ENCODE measurements at regions not wholly inside any gene's neighbourhood (a gene's known extent, or its start where the extent isn't known, plus 50 kb on each side); places are given as distances from the start of the nearest gene placed in this dataset.
"Not testable (repeated sequence)": the region's sequence is repeated elsewhere in the genome, so short reads cannot be mapped to it uniquely, and the experiment has no call there.

DNA sequence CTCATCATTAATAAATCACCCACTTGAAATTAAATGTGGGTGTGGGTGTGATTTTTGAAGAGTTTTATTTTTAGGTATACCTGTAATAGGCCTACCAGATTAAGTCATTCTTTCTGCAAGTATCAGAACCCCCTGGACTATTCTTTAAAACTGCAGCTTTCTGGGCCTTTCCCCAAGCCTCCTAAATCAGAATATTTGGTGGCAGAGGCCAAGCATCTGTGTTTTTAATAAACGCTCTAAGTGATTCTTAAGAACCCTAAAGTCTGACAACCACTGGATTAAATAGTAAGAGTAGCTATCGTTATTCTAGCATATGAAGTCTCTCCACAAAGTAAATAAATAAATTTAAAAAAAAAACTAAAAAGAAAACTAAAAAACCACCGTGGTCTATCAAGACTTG, 703.0 kb upstream of the NRP1 start:
- Histone ChIP-seq H3K14ac (ENCODE audit: low read length) (no peak overlapping the region), H2BK5ac (ENCODE audit: low read depth, low read length, poor library complexity) (no peak overlapping the region), H3K79me1 (ENCODE audit: low read length) (no peaks in the 10 kb centered on the region), H3K79me2 (ENCODE audit: control insufficient read depth, insufficient read depth, low read length, poor library complexity) (no peaks in the 10 kb centered on the region), H4K91ac (ENCODE audit: low read depth, low read length) (no peak overlapping the region), H3K4me3 (ENCODE audit: low read depth, low read length) (no peak overlapping the region), H3K4me2 (ENCODE audit: low read length) (no peak overlapping the region), H3K4ac (ENCODE audit: low read depth, low read length) (no peak overlapping the region), H3K9ac (ENCODE audit: low read length) (no peak overlapping the region), H2AK5ac (ENCODE audit: low read length) (no peak overlapping the region), H4K12ac (ENCODE audit: low read depth, low read length) (no peak overlapping the region), H3K27ac (ENCODE audit: low read depth, low read length) (no peak overlapping the region), H3K27me3 (ENCODE audit: insufficient read depth, low read length) (no peaks in the 10 kb centered on the region), H3K9me3 (ENCODE audit: insufficient read depth, low read depth, low read length) (no peaks in the 10 kb centered on the region), H3K4me1 (ENCODE audit: control insufficient read depth in 1 of 2, insufficient read depth in 2 of 2, low read length in 2 of 2) (no peaks in the 10 kb centered on the region), H3K23ac (ENCODE audit: low read length) (no peak overlapping the region), H2AFZ (ENCODE audit: insufficient read depth, low read length, poor library complexity) (no peak overlapping the region), H4K8ac (ENCODE audit: low read depth, low read length) (no peak overlapping the region), H3K36me3 (ENCODE audit: control insufficient read depth in 1 of 2, insufficient read depth in 2 of 2, low read length in 2 of 2) (no peaks in the 10 kb centered on the region), H3K18ac (ENCODE audit: low read length) (no peak overlapping the region), H2BK12ac (ENCODE audit: low read length) (no peak overlapping the region), H2BK120ac (ENCODE audit: insufficient read depth, low read length, poor library complexity) (no peak overlapping the region)
- no peak for DNase-seq
- no CpG with 5 or more reads among the region's 3 CpGs for WGBS (ENCODE audit: extremely low coverage, insufficient coverage, insufficient read length)

GRCh38 chr10:34035241-34035790, 700.8 kb upstream of the NRP1 start:
- H4K8ac ChIP-seq (ENCODE audit: low read depth, low read length); H3K27ac ChIP-seq (ENCODE audit: low read depth, low read length); H2BK120ac ChIP-seq (ENCODE audit: insufficient read depth, low read length, poor library complexity); H3K4ac ChIP-seq (ENCODE audit: low read depth, low read length); H3K23ac ChIP-seq (ENCODE audit: low read length); H3K4me2 ChIP-seq (ENCODE audit: low read length); H2BK12ac ChIP-seq (ENCODE audit: low read length); H2AFZ ChIP-seq (ENCODE audit: insufficient read depth, low read length, poor library complexity); H3K14ac ChIP-seq (ENCODE audit: low read length); H3K79me2 ChIP-seq (ENCODE audit: control insufficient read depth, insufficient read depth, low read length, poor library complexity); H3K36me3 ChIP-seq (ENCODE audit: control insufficient read depth in 1 of 2, insufficient read depth in 2 of 2, low read length in 2 of 2); H3K27me3 ChIP-seq (ENCODE audit: insufficient read depth, low read length); H3K4me1 ChIP-seq (ENCODE audit: control insufficient read depth in 1 of 2, insufficient read depth in 2 of 2, low read length in 2 of 2); H4K12ac ChIP-seq (ENCODE audit: low read depth, low read length); H3K79me1 ChIP-seq (ENCODE audit: low read length); H3K9ac ChIP-seq (ENCODE audit: low read length); H3K9me3 ChIP-seq (ENCODE audit: insufficient read depth, low read depth, low read length); H4K91ac ChIP-seq (ENCODE audit: low read depth, low read length); H3K18ac ChIP-seq (ENCODE audit: low read length); H3K4me3 ChIP-seq (ENCODE audit: low read depth, low read length); DNase-seq; H2BK5ac ChIP-seq (ENCODE audit: low read depth, low read length, poor library complexity); H2AK5ac ChIP-seq (ENCODE audit: low read length): not testable (repeated sequence)
- no CpG with 5 or more reads among the region's 29 CpGs for WGBS (ENCODE audit: extremely low coverage, insufficient coverage, insufficient read length)

DNA sequence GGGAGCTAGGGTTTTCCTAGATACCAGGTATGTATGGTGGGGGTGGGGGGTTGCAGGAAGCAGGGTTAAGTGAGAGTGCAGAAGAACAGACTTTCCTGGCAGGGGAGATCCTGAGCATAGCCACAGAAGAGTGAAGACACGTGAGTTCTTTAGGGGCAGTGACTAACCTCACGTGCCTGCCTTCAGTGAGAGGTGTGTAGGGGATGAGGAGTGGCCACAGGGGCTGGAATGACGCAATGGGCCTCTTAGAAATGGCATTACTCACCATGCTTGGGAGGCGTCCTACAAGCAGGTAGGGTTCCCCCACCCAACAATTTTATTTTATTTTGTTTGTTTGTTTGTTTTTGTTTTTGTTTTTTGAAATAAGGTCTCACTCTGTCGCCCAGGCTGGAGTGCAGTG, 698.6 kb upstream of the NRP1 start:
- no peaks in the 10 kb centered on the region for H3K36me3 ChIP-seq (ENCODE audit: control insufficient read depth in 1 of 2, insufficient read depth in 2 of 2, low read length in 2 of 2)
- no CpG with 5 or more reads among the region's 5 CpGs for WGBS (ENCODE audit: extremely low coverage, insufficient coverage, insufficient read length)

GRCh38 chr10:34032564-34032963, 698.1 kb upstream of the NRP1 start:
- Histone ChIP-seq H4K91ac (ENCODE audit: low read depth, low read length) (no peak overlapping the region), H3K4me1 (ENCODE audit: control insufficient read depth in 1 of 2, insufficient read depth in 2 of 2, low read length in 2 of 2) (no peaks in the 10 kb centered on the region), H3K4me3 (ENCODE audit: low read depth, low read length) (no peak overlapping the region), H2BK12ac (ENCODE audit: low read length) (no peak overlapping the region), H3K79me2 (ENCODE audit: control insufficient read depth, insufficient read depth, low read length, poor library complexity) (no peaks in the 10 kb centered on the region), H2AK5ac (ENCODE audit: low read length) (no peak overlapping the region), H4K12ac (ENCODE audit: low read depth, low read length) (no peak overlapping the region), H2AFZ (ENCODE audit: insufficient read depth, low read length, poor library complexity) (no peak overlapping the region), H2BK120ac (ENCODE audit: insufficient read depth, low read length, poor library complexity) (no peak overlapping the region), H2BK5ac (ENCODE audit: low read depth, low read length, poor library complexity) (no peak overlapping the region), H3K79me1 (ENCODE audit: low read length) (no peaks in the 10 kb centered on the region), H3K23ac (ENCODE audit: low read length) (no peak overlapping the region), H3K18ac (ENCODE audit: low read length) (no peak overlapping the region), H3K9me3 (ENCODE audit: insufficient read depth, low read depth, low read length) (peaks cover 3% of the 10 kb centered on the region), H3K27me3 (ENCODE audit: insufficient read depth, low read length) (no peaks in the 10 kb centered on the region), H4K8ac (ENCODE audit: low read depth, low read length) (no peak overlapping the region), H3K14ac (ENCODE audit: low read length) (no peak overlapping the region), H3K4ac (ENCODE audit: low read depth, low read length) (no peak overlapping the region), H3K4me2 (ENCODE audit: low read length) (no peak overlapping the region), H3K27ac (ENCODE audit: low read depth, low read length) (no peak overlapping the region), H3K9ac (ENCODE audit: low read length) (no peak overlapping the region), H3K36me3 (ENCODE audit: control insufficient read depth in 1 of 2, insufficient read depth in 2 of 2, low read length in 2 of 2) (no peaks in the 10 kb centered on the region)
- DNase-seq, result no peak
- WGBS (ENCODE audit: extremely low coverage, insufficient coverage, insufficient read length), result no CpG with 5 or more reads among the region's 3 CpGs

More for the DNA sequence above, 698.6 kb upstream of the NRP1 start:
- H2BK5ac ChIP-seq (ENCODE audit: low read depth, low read length, poor library complexity), result no peak overlapping the region
- H2AK5ac ChIP-seq (ENCODE audit: low read length), result no peak overlapping the region
- H3K4me1 ChIP-seq (ENCODE audit: control insufficient read depth in 1 of 2, insufficient read depth in 2 of 2, low read length in 2 of 2), result no peaks in the 10 kb centered on the region
- H3K9ac ChIP-seq (ENCODE audit: low read length), result no peak overlapping the region
- H3K4ac ChIP-seq (ENCODE audit: low read depth, low read length), result no peak overlapping the region
- H2BK12ac ChIP-seq (ENCODE audit: low read length), result no peak overlapping the region
- H3K27me3 ChIP-seq (ENCODE audit: insufficient read depth, low read length), result no peaks in the 10 kb centered on the region
- H3K18ac ChIP-seq (ENCODE audit: low read length), result no peak overlapping the region
- no peak overlapping the region for H3K23ac ChIP-seq (ENCODE audit: low read length)
- no peak overlapping the region for H3K4me2 ChIP-seq (ENCODE audit: low read length)
- no peak overlapping the region for H2AFZ ChIP-seq (ENCODE audit: insufficient read depth, low read length, poor library complexity)
- H3K79me2 ChIP-seq (ENCODE audit: control insufficient read depth, insufficient read depth, low read length, poor library complexity), result no peaks in the 10 kb centered on the region
- no peak overlapping the region for H3K14ac ChIP-seq (ENCODE audit: low read length)
- H3K27ac ChIP-seq (ENCODE audit: low read depth, low read length), result no peak overlapping the region
- H2BK120ac ChIP-seq (ENCODE audit: insufficient read depth, low read length, poor library complexity), result no peak overlapping the region
- no peak overlapping the region for H3K4me3 ChIP-seq (ENCODE audit: low read depth, low read length)
- H3K79me1 ChIP-seq (ENCODE audit: low read length), result no peaks in the 10 kb centered on the region
- no peak overlapping the region for H4K8ac ChIP-seq (ENCODE audit: low read depth, low read length)
- DNase-seq, result no peak
- H4K12ac ChIP-seq (ENCODE audit: low read depth, low read length), result no peak overlapping the region
- H3K9me3 ChIP-seq (ENCODE audit: insufficient read depth, low read depth, low read length), result peaks cover 3% of the 10 kb centered on the region
- H4K91ac ChIP-seq (ENCODE audit: low read depth, low read length), result no peak overlapping the region

Data from trophoblast cell (in vitro differentiated cells and primary cell).